Heart left ventricle (tissue), 13 donors: ENCODE measurements at regions not wholly inside any gene's neighbourhood (a gene's known extent, or its start where the extent isn't known, plus 50 kb on each side); places are given as distances from the start of the nearest gene placed in this dataset.

Experiments
- CTCF ChIP-seq, 12 donors: fragments of 200-600 bp; sonication (generic) in 4 of 12; IDR thresholded peaks; one replicate each; pipeline versions ENCODE4 v1.5.0 to v1.8.0; 2018 to 2022; ENCODE audit warnings: antibody characterized with exemption in 12 of 12, mild to moderate bottlenecking in 5 of 12
- POLR2A ChIP-seq, 2 donors: fragments of 450-650 bp; IDR thresholded peaks; one replicate each; pipeline ENCODE4 v1.6.1; 2017; ENCODE audit warnings: antibody characterized with exemption in 2 of 2, mild to moderate bottlenecking in 2 of 2, moderate library complexity in 2 of 2
- donor health status: ischemic (EF 13 %, LVEDD 7.1; RV severe dilation, severe dysfunction).
- donor health status: DM: no; HTN: yes; CAD: no.
- donor health status: DM: no; HTN: no; CAD: no.
- donor health status: ischemic (EF 25% LVEDD 6.9; RV normal size, moderate dysfunction).
- donor health status: ischemic (EF 25% LVEDD 5.7; RV mildly dilated, moderate dysfunction).
- donor health status: ischemic (EF 35%, LVEDD 5.7; RV mildly dilated, moderate dysfunction).
- donor health status: nonischemic (EF 11% LVEDD 7.7; RV severe dilation, severe dysfunction).
- donor health status: DM: yes; HTN: yes; CAD: no.
- donor health status: PGD.
- donor health status: ischemic (EF 29% LVEDD 5.4; RV normal size, mild dysfunction).
- donor health status: nonischemic (EF 23%, LVEDD 6.1; RV moderate dilation, normal function).

GRCh38 chr10:26367771-26368170, 70.4 kb upstream of the APBB1IP start:
- TF ChIP-seq CTCF (IDR thresholded peaks at IDR 0.05) = no peak
- TF ChIP-seq POLR2A (IDR thresholded peaks at IDR 0.05) = no peak
